Dermis microvascular lymphatic vessel endothelial cell (primary cell): ENCODE measurements at regions not wholly inside any gene's neighbourhood (a gene's known extent, or its start where the extent isn't known, plus 50 kb on each side); places are given as distances from the start of the nearest gene placed in this dataset.
A peak's percentile ranks its signal among the peaks of the same experiment; 100 is the strongest.
"Not testable (repeated sequence)": the region's sequence is repeated elsewhere in the genome, so short reads cannot be mapped to it uniquely, and the experiment has no call there.

ENCODE experiments used
- DNase-seq, 2 donors: peaks; one replicate each; pipeline versions ENCODE4 v3.0.0 to v3.0.0-alpha.2; 2010; ENCODE audit warnings: low read depth in 2 of 2

DNA sequence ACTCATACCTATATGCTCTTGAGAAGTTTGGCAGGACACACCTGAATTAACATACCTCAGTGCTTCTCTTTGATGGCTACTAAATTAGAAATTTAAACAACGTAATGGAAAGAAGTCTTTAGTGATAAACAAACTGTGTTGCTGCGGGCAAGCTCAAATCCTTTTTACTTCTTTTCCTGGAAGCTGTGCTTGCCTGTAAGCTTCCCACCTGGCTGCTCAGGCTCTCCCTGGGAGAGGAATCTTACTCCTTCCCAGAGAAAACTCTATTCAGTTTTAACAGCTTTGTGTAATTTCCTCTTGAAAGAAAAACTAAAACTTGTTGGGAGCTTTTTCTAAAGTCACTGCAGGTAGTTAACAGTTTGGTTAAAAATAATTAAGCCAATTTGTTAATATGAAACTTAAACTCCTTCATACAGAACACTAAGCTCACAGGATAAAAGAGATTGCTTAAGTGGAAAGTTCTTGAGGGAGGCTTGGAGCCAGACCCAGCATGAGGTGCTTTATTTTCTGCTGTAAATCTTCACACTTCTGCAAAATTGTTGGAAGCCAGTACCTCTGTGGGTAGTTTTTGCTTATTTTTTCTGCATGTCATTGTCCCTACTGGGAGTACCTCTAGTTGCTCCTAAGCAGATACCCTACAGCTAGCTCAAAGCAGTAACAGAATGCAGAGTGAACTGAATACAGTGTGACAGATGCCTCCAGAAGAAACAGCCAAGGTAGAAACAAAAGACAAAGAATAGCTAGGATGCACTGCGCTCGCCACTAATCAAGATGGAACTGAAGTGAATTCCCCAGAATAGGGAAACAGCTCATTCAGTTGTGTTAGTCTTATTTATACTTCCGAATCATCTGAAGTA, 1253.0 kb downstream of the PCDH17 start:
- no peak for DNase-seq

GRCh38 chr13:58889474-58889873, 1257.9 kb downstream of the PCDH17 start:
- DNase-seq: no peak

- no peak for DNase-seq
Observed at GRCh38 chr13:58893396-58893795, 1261.9 kb downstream of the PCDH17 start.

- DNase-seq: no peak
Observed at GRCh38 chr13:58906329-58907007, 1257.3 kb downstream of the DIAPH3 start.

GRCh38 chr13:58907347-58907746, 1256.4 kb downstream of the DIAPH3 start:
- DNase-seq: no peak

- DNase-seq: no peak
Observed at GRCh38 chr13:58908019-58908679, 1255.6 kb downstream of the DIAPH3 start.

GRCh38 chr13:58919551-58919950, 1244.2 kb downstream of the DIAPH3 start:
- DNase-seq: no peak

- DNase-seq: no peak
Observed at GRCh38 chr13:58921129-58921528, 1242.6 kb downstream of the DIAPH3 start.

DNA sequence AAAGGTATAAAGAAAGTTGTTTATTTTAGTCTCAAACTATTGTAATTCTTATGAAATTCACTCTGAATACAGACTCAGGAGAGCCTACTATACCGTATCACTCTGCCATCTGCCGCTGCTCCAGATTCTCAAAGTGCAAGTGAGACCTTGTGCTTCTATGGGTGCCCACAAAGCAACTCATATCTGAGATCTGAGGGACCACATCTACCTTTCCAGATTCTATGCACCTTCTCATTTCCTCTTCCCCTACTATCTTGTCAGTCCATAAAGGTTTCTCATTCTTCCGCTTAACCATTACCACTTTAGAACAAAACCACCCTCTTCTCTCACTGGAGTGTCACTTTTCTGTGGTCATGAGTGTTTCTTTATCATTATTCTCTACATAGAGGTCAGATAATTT, 1236.9 kb downstream of the DIAPH3 start:
- no peak for DNase-seq

DNA sequence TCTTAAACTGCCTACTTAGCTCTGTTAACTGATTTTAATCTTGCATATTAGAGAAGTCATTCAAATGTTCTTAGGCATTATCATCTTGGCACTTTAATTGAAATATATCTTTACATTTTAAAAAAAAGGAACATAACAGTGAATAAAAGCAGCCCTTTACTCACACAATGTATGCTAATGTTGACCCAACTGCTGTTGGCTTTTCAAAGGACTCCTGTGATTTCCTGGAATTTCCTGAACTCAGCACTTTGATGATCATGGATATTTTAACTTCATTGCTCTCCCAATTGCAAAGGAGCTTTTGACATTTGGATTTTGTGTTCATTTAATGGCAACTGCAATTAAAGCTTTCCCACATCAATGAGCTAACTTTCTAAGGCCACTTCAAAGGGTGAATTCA, 1230.3 kb downstream of the DIAPH3 start:
- DNase-seq: no peak

DNA sequence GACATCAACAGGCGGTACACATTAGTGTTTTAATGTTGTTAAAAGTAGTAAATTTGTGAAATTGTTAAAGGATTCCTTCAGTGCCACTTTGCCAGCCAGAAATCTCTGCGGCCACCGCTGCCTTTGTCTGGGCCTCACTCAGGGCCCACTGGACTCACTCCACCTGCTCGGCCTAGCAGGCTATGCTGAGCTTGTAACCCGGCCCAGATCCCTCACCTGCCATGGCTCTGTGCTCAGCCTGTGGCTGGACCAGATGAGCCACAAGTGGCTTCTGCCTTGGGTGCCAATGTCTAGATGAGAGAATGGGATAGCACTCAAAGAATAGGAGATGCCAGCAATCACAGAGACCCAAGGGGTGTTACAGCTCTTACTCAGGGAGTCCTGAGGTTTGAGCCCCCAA, 1228.0 kb downstream of the DIAPH3 start:
- no peak for DNase-seq

- no peak for DNase-seq
Observed at GRCh38 chr13:58946274-58946673, 1217.5 kb downstream of the DIAPH3 start.

- DNase-seq: no peak
Observed at GRCh38 chr13:58949646-58950045, 1214.1 kb downstream of the DIAPH3 start.

DNA sequence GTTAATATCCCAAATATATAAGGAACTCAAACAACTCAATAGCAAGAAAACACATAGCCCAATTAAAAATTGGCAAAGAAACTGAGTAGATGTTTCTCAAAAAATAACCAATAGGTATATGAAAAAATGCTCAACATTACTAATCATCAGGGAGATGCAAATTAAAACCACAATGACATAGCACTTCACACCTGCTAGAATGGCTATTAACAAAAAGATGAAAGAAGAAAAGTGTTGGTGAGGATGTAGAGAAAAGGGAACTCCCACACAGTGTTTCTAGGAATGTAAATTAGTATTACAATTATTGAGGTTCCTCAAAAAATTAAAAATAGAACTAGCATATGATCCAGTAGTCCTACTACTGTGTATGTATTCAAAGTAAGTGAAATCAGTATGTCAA, 1212.8 kb downstream of the DIAPH3 start:
- no peak for DNase-seq

DNA sequence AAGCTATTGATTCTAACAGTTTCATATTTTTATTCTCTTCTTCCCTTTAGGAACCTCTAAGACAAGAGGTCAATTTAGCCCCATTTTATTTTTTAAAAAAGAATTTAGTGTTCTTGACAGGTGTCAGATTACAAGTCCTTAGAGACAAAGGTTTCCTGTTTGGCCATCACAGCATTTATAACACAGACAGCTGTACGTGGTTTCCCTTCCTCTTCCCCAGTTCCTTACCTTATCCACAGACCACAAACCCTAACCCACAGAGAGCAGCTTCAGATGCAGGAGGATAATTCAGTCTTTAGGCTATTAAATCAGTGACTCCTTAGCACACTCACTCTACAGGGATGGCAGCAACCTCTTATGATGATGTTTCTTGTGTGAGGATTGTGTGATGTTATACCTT, 1210.1 kb downstream of the DIAPH3 start:
- no peak for DNase-seq

DNA sequence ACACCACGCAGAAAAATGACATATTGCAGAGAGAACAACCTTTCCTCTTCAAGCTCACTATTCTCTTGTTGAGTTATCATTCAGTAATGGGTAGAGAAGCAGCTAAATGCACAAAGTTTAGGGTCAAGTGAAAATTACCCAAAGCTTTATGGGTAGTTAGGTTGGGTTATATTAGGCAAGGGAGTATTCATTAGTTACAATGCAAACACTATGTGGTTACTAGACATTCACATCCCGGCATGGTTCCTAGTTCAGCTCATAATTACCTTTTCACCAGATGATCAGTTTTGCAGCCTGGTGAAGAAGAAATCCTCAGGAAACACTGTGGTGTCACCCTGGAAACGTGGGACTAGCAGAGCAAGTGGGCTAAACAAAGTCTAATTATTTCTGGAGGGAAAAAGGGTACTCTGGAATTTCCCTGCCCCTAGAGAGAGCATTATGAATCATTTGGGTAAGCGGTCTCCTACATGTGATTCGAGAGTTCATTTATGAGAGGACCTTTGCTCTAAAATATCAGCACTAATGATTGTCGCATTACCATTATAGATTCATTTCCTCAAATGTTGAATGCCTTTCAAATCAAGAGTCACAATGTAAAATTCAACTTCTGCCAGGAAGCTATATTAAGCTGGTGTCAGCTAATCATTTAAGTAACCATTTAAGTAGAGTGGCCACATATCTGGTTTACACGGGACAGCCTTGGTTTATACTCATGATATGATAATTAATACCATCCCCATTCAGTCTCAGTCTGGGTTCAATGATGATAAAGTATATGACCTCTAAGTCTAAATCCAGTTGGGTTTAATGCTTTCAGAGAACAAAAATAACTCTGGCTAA, 1208.0 kb downstream of the DIAPH3 start:
- no peak for DNase-seq

DNA sequence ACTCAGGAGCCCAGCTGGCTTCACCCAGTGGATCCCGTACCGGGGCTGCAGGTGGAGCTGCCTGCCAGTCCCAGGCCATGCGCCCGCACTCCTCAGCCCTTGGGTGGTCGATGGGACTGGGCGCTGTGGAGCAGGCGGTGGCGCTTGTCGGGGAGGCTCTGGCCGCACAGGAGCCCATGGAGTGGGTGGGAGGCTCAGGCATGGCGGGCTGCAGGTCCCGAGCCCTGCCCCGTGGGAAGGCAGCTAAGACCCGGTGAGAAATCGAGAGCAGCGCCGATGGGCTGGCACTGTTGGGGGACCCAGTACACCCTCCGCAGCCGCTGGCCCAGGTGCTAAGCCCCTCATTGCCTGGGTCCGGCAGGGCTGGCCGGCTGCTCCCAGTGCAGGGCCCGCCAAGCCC, 1205.6 kb downstream of the DIAPH3 start:
- not testable (repeated sequence) for DNase-seq

DNA sequence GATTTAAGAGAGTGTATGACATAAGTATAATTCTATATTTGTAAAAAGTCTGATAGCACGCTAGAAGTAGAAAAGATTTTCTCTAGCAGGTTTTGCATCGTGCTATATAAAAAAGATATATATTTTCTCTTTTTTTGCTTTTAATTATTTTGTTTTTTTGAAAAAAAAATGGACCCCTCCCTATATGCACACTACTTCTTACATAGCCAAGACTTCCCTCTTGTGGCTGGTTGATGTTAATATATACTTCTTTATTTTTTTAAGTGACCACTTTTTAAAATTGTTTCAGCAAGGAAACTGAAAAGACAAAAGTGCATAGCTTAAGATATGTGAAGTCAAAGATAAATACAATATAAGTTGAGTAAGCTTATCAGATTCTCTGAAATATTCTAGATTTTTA, 1202.8 kb downstream of the DIAPH3 start:
- DNase-seq: peak in 1 of 2 donors; percentile 14

DNA sequence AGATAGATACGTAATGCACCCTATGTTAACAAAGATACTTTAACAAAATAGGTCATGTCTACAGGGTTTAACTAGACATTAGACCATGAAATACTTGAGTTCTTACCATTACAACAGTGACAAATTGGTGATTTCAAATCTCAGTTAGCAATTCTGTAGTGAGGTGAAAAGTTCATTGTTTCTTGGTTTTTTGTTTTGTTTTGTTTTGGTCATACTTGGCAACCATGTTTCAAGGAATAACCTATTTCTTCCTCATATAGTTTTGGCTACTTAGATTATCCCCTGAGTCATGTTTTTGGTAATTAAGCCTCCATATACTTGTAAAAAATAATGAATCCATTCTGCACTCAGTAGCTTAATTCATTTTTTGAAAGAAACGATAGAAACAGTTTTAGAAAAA, 1200.4 kb downstream of the DIAPH3 start:
- DNase-seq: no peak

GRCh38 chr13:58964048-58964447, 1199.7 kb downstream of the DIAPH3 start:
- no peak for DNase-seq

DNA sequence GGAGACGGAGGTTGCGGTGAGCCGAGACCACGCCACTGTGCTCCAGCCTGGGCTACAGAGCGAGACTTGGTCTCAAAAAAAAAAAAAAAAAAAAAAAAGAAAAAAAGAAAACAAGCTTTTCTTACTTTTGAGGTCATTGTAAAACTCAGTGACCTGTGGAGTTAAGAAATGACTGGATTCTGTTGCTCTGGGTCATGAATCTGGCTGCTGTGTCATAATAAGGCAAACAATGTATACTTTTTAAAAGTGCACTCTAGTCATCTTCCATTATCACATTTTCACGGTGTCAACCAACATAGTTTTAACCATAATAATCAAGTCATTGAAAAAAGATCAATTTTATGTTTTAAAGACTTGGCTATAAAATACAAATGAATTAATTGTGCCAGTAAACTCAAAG, 1186.6 kb downstream of the DIAPH3 start:
- DNase-seq: no peak

DNA sequence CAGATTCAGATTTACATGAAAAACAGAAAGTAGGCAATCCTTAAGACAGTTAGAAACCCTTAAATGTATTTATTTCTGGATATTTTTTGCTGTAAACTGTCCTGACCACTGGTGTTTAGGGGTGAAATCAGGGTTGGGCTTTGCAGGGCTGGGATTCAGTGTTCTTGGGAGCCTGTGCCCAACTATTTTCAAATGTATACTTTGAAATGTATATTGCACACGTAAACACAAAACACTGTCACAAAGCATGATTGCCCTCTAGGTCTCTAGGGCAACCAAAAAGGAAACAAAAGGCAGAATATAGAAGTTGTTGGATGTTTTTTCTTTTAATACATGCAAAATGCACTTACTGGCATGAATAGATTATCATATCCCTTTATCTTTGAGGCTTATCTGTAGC, 1185.4 kb downstream of the DIAPH3 start:
- DNase-seq: no peak
